IPS-18c (cell line): ENCODE measurements at regions not wholly inside any gene's neighbourhood (a gene's known extent, or its start where the extent isn't known, plus 50 kb on each side); places are given as distances from the start of the nearest gene placed in this dataset.

Experiments
- H3K4me3 ChIP-seq: 2 replicates; pipeline ENCODE4 v1.7.0; 2013; ENCODE audit warnings: low read depth, mild to moderate bottlenecking, low read length, moderate library complexity; ENCODE audit not compliant: insufficient read depth
- H3K9me3 ChIP-seq: one replicate; pipeline ENCODE4 v1.6.1; 2013; ENCODE audit warnings: mild to moderate bottlenecking, low read length, moderate library complexity; ENCODE audit not compliant: control insufficient read depth, insufficient read depth

DNA sequence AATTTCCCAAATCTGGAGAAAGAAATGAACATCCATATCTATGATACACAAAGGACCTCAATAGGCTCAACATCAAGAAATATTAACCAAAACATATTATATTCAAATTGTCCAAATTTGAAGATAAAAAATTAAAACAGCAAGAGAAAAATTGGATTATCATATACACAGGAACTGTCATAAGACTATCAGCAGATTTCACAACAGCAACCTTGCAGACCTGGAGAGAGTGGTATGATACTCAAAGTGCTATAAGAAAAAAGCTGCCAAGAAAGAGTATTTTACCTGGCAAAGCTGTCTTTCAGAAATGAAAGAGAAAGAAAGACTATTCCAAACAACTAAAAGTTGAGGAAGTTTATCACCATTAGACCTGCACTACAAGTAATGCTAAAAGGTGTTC is 711.9 kb upstream of the RAB6C start:
- Histone ChIP-seq H3K9me3 (peaks cover 2% of the 10 kb centered on the region), H3K4me3 (no peak overlapping the region)

DNA sequence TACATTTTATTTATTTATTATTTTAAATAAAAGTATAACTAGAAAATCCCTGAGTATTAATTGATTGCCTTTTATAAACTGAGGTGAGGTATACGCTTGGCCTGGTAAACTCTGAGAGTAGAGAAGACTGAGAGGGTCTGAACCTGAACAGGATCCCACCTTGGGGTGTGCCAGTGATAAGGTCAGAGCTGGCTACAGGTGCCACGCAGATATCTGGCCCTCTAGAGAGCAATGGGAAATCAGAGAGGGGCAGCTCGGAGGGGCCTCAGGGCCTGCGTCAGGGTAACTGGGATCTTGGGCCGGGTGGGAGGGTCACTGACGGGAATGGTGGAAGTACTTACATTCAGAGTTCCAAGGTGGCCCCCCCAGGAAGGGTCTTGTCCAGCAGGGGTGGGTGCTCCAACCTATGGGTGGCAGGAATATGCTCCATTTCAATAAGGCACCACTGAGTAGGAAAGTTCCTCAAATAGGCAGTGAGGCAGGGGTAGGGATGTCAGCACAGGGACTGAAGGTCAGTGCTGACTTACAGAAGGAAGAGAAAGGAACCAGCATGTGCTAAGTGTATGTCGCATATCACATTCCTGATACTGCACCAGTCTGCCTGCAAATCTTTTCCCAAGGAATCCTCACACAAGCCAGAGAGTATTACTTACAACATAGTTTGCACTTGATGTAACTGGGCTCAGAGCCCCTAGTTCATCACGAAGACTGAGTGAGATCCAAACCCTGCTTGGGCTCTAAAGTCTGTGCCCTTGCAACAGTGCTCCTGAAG is 706.0 kb upstream of the RAB6C start:
- no peaks in the 10 kb centered on the region for H3K9me3 ChIP-seq
- H3K4me3 ChIP-seq = no peak overlapping the region

GRCh38 chr2:129274038-129274415 is 705.4 kb upstream of the RAB6C start:
- no peaks in the 10 kb centered on the region for H3K9me3 ChIP-seq
- H3K4me3 ChIP-seq = no peak overlapping the region

- no peak overlapping the region for H3K4me3 ChIP-seq
- no peaks in the 10 kb centered on the region for H3K9me3 ChIP-seq
These were observed 704.5 kb upstream of the RAB6C start for GRCh38 chr2:129274918-129275317.

- H3K9me3 ChIP-seq = peaks cover 2% of the 10 kb centered on the region
- no peak overlapping the region for H3K4me3 ChIP-seq
These were observed 703.8 kb upstream of the RAB6C start for GRCh38 chr2:129275706-129276105.

- peaks cover 2% of the 10 kb centered on the region for H3K9me3 ChIP-seq
- H3K4me3 ChIP-seq = no peak overlapping the region
These were observed 702.4 kb upstream of the RAB6C start for GRCh38 chr2:129276978-129277584.

GRCh38 chr2:129277585-129277981 is 701.9 kb upstream of the RAB6C start:
- Histone ChIP-seq H3K9me3 (peaks cover 2% of the 10 kb centered on the region), H3K4me3 (no peak overlapping the region)

GRCh38 chr2:129281791-129282530 is 697.5 kb upstream of the RAB6C start:
- peaks cover 2% of the 10 kb centered on the region for H3K9me3 ChIP-seq
- H3K4me3 ChIP-seq = no peak overlapping the region

- Histone ChIP-seq H3K9me3 (peaks cover 2% of the 10 kb centered on the region), H3K4me3 (no peak overlapping the region)
These were observed 694.5 kb upstream of the RAB6C start for GRCh38 chr2:129285012-129285411.

- H3K9me3 ChIP-seq = no peaks in the 10 kb centered on the region
- no peak overlapping the region for H3K4me3 ChIP-seq
These were observed 686.1 kb upstream of the RAB6C start for GRCh38 chr2:129293326-129293725.

GRCh38 chr2:129296396-129296795 is 683.1 kb upstream of the RAB6C start:
- H3K9me3 ChIP-seq = no peaks in the 10 kb centered on the region
- H3K4me3 ChIP-seq = no peak overlapping the region

DNA sequence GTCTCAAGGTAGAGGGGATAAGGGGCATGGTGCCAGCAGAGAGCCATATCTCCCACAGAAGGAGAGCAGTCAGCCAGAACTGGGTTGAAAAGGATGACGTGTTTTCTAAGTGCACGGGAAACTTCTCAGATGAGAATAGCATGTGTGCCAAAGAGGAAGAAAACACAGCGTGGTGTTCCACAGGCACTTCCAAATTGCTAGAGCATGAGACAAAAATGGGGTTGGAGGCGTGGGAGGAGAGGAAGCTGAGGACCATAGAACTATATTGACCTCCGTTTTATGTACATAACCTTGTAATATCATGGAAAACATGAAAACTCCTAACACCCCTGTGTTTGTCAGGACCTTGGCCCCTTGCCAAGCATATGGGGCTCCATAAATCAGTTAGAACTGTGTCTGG is 682.7 kb upstream of the RAB6C start:
- Histone ChIP-seq H3K4me3 (no peak overlapping the region), H3K9me3 (no peaks in the 10 kb centered on the region)

- Histone ChIP-seq H3K4me3 (no peak overlapping the region), H3K9me3 (no peaks in the 10 kb centered on the region)
These were observed 682.0 kb upstream of the RAB6C start for GRCh38 chr2:129297430-129297829.

GRCh38 chr2:129299338-129299737 is 680.1 kb upstream of the RAB6C start:
- H3K9me3 ChIP-seq = no peaks in the 10 kb centered on the region

GRCh38 chr2:129299756-129300155 is 679.7 kb upstream of the RAB6C start:
- H3K9me3 ChIP-seq = no peaks in the 10 kb centered on the region
- H3K4me3 ChIP-seq = no peak overlapping the region

More at GRCh38 chr2:129299338-129299737, 680.1 kb upstream of the RAB6C start:
- H3K4me3 ChIP-seq = no peak overlapping the region

DNA sequence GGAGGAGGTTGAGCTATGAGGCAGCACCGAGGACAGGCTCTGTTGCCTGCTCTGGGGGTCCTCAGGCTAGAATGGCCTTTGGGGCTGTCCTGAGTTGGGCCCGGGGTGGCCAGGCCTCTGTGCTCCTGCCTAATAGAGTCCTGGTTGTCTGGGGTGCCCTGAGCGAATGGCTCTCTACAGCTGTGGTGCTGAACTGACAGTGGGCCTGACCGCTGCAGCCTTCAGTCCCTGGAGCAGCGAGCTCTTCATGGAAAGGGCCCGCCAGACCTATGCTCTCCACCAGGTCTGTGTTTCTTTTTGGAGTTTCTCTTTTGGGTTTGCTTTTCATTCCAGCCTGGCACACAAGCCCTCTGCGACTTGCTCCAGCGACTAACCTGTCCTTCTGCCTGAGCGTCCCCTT is 679.0 kb upstream of the RAB6C start:
- H3K4me3 ChIP-seq = no peak overlapping the region
- H3K9me3 ChIP-seq = no peaks in the 10 kb centered on the region

DNA sequence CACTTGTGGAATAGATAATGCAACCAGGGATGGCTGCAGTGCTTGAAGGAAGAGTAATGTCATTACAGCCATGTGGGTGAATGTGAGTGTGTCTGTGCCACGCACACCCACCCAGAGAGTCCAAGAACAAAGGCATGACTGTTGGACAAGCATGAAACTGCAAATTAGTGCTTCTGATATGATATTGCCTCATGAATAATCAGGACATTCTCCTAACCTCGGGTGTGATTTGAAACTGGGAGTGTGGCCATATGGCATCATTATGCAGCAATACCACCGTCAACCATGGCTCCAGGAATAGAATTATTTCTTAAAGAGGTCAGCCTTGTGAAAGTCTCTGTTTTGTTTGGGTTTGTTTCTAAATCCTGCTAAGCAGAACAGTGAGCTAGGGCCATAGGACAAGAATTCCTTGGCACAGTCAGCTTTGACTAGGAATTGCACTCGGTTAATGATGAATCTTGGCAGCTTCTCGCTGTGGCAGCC is 678.0 kb upstream of the RAB6C start:
- no peaks in the 10 kb centered on the region for H3K9me3 ChIP-seq
- no peak overlapping the region for H3K4me3 ChIP-seq

GRCh38 chr2:129302106-129302505 is 677.4 kb upstream of the RAB6C start:
- Histone ChIP-seq H3K4me3 (no peak overlapping the region), H3K9me3 (no peaks in the 10 kb centered on the region)
